ENCODE measurements at regions not wholly inside any gene's neighbourhood (a gene's known extent, or its start where the extent isn't known, plus 50 kb on each side); places are given as distances from the start of the nearest gene placed in this dataset.

DNA sequence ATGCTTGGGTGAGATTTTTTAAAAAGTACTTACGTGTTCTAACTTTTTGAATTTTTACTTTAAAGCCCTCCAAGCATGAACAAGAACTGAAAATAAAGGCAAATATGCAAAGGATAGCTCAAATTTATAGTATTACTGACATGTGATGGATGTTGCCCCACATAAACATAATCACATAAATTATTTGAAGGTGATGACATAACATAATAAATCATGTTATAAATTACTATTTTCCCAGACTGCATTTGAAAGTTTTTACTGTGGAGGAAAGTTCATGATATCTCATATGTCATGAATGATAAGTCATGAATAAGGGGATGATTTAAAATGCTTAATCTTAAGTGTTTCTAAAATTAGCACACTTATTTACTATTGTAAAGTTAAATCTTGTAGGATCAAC lies 705.7 kb upstream of the SLITRK1 start:
- no peak for TF ChIP-seq CTCF (conservative IDR thresholded peaks at IDR 0.05 in 1 of 2, IDR thresholded peaks at IDR 0.05 in 1 of 2; ENCODE audit: low read depth in 1 of 2, low read length in 2 of 2)
- TF ChIP-seq EZH2 (IDR thresholded peaks at IDR 0.05; ENCODE audit: low read length, missing control alignments), result no peak
